Nephron (organoid): ENCODE measurements at regions not wholly inside any gene's neighbourhood (a gene's known extent, or its start where the extent isn't known, plus 50 kb on each side); places are given as distances from the start of the nearest gene placed in this dataset.

Experiments
- H3K27ac Mint-ChIP-seq, 3 experiments: 2 replicates each; pipeline ENCODE4 v1.8.0; 2020; ENCODE audit warnings: mixed read lengths in 3 of 3, mild to moderate bottlenecking in 2 of 3, moderate library complexity in 1 of 3
- H3K27me3 Mint-ChIP-seq: 2 replicates; pipeline ENCODE4 v1.8.0; 2021; ENCODE audit warnings: low read depth, mild to moderate bottlenecking, moderate library complexity, mixed read lengths
- H3K36me3 Mint-ChIP-seq: 2 replicates; pipeline ENCODE4 v1.8.0; 2020; ENCODE audit warnings: low read depth, mixed read lengths
- H3K4me1 Mint-ChIP-seq: 2 replicates; pipeline ENCODE4 v1.8.0; 2020; ENCODE audit warnings: mixed read lengths
- H3K4me3 Mint-ChIP-seq, 3 experiments: 2 replicates each; pipeline ENCODE4 v1.8.0; 2020; ENCODE audit warnings: mild to moderate bottlenecking in 3 of 3, mixed read lengths in 3 of 3, moderate library complexity in 2 of 3
- H3K9me3 Mint-ChIP-seq: 2 replicates; pipeline ENCODE4 v1.8.0; 2020; ENCODE audit warnings: mixed read lengths
- CTCF ChIP-seq, 3 experiments: fragments of 200-600 bp; sonication (generic); IDR thresholded peaks; one replicate each; pipeline ENCODE4 v1.5.0; 2021; ENCODE audit warnings: antibody characterized with exemption in 3 of 3; ENCODE audit not compliant: unreplicated experiment in 3 of 3

GRCh38 chr4:186820391-186820891 lies 96.8 kb upstream of the FAT1 start:
- Mint-ChIP-seq H3K27me3 (peaks cover 5% of the 10 kb centered on the region), H3K4me3 (no peak overlapping the region), H3K27ac (peak overlapping the region; percentile 70 to 77 (median 71)), H3K4me1 (peaks cover 40% of the 10 kb centered on the region), H3K36me3 (no peaks in the 10 kb centered on the region), H3K9me3 (peaks cover 2% of the 10 kb centered on the region)
- TF ChIP-seq CTCF (IDR thresholded peaks at IDR 0.05; ENCODE audit: unreplicated experiment in 3 of 3) = no peak

GRCh38 chr4:186823989-186824388 lies 100.3 kb upstream of the FAT1 start:
- peaks cover 11% of the 10 kb centered on the region for H3K27me3 Mint-ChIP-seq
- no peaks in the 10 kb centered on the region for H3K36me3 Mint-ChIP-seq
- peaks cover 2% of the 10 kb centered on the region for H3K9me3 Mint-ChIP-seq
- no peak for TF ChIP-seq CTCF (IDR thresholded peaks at IDR 0.05; ENCODE audit: unreplicated experiment in 3 of 3)
- H3K4me3 Mint-ChIP-seq = no peak overlapping the region
- no peak overlapping the region for H3K27ac Mint-ChIP-seq
- peaks cover 51% of the 10 kb centered on the region for H3K4me1 Mint-ChIP-seq

DNA sequence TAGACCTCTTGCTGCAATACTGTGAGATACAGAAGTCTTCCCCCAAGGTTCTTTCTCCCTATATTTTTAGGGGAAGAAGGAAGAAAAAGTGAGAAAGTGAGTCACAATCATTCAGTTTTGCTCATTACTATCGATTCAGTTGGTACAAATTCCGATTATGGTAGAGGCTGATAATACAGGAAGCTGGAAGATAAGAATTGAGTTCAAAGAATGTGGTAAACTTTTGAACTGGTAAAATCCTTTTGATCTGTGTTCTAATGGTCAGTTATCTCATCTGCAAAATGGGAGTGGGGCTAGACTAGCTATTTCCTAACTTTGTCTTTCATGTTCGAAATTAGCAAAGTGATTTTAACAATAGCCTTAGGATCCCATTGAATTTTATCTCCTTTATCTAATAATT lies 101.4 kb upstream of the FAT1 start:
- Mint-ChIP-seq H3K4me3 (no peak overlapping the region), H3K9me3 (peaks cover 2% of the 10 kb centered on the region), H3K36me3 (no peaks in the 10 kb centered on the region), H3K27ac (no peak overlapping the region), H3K4me1 (peaks cover 46% of the 10 kb centered on the region), H3K27me3 (peaks cover 14% of the 10 kb centered on the region)
- TF ChIP-seq CTCF (IDR thresholded peaks at IDR 0.05; ENCODE audit: unreplicated experiment in 3 of 3) = no peak

GRCh38 chr4:186826006-186826405 lies 102.3 kb upstream of the FAT1 start:
- Mint-ChIP-seq H3K9me3 (peaks cover 2% of the 10 kb centered on the region), H3K27ac (no peak overlapping the region), H3K27me3 (peaks cover 18% of the 10 kb centered on the region), H3K36me3 (no peaks in the 10 kb centered on the region), H3K4me1 (peaks cover 46% of the 10 kb centered on the region), H3K4me3 (no peak overlapping the region)
- no peak for TF ChIP-seq CTCF (IDR thresholded peaks at IDR 0.05; ENCODE audit: unreplicated experiment in 3 of 3)

GRCh38 chr4:186826846-186827533 lies 103.3 kb upstream of the FAT1 start:
- Mint-ChIP-seq H3K27me3 (peaks cover 18% of the 10 kb centered on the region), H3K27ac (peak overlapping the region; percentile 6 to 64 (median 56)), H3K4me3 (peak overlapping the region in 1 of 3 experiments; percentile 17), H3K4me1 (peaks cover 38% of the 10 kb centered on the region), H3K9me3 (no peaks in the 10 kb centered on the region), H3K36me3 (no peaks in the 10 kb centered on the region)
- no peak for TF ChIP-seq CTCF (IDR thresholded peaks at IDR 0.05; ENCODE audit: unreplicated experiment in 3 of 3)

- Mint-ChIP-seq H3K27ac (peak overlapping the region in 2 of 3 experiments; percentile 56 to 64), H3K27me3 (peaks cover 14% of the 10 kb centered on the region), H3K9me3 (no peaks in the 10 kb centered on the region), H3K4me3 (peak overlapping the region in 1 of 3 experiments; percentile 17), H3K36me3 (no peaks in the 10 kb centered on the region), H3K4me1 (peaks cover 33% of the 10 kb centered on the region)
- TF ChIP-seq CTCF (IDR thresholded peaks at IDR 0.05; ENCODE audit: unreplicated experiment in 3 of 3) = no peak
These were observed 103.9 kb upstream of the FAT1 start for GRCh38 chr4:186827534-186827897.
